K562 (cell line): ENCODE measurements at regions not wholly inside any gene's neighbourhood (a gene's known extent, or its start where the extent isn't known, plus 50 kb on each side); places are given as distances from the start of the nearest gene placed in this dataset.

Experiments used
- ATAC-seq: fragments of 200-7000 bp; cut with Tn5 transposase; 3 replicates; pipeline ENCODE4 v1.9.1; 2020; ENCODE audit warnings: moderate library complexity
- BruUV-seq: library from RNA; stranded (reverse); fragments of 400-500 nt; replicated peaks from 2 replicates; lab custom pipeline; 2021; lab: Mats Ljungman, UMichigan
- CTCF ChIA-PET: fragments of 300-600 bp; formaldehyde crosslinking; extraction: SDS; loops from one replicate; lab custom pipeline; 2021; ENCODE audit warnings: low intra/inter-chr PET ratio; lab: Yijun Ruan, JAX
- POLR2A ChIA-PET: fragments of 300-600, 350-650 bp; sonication (Branson Sonifier 250); formaldehyde crosslinking; extraction: SDS; loops from one replicate; lab custom pipeline; 2021; ENCODE audit warnings: antibody characterized with exemption, inconsistent platforms; lab: Yijun Ruan, JAX
- DNase-seq, 4 experiments: peaks; one replicate each; pipeline versions ENCODE4 v3.0.0 to v3.0.0-alpha.2; 2011 to 2018; ENCODE audit warnings: low spot score in 3 of 4, mixed read lengths in 3 of 4; ENCODE audit errors: extremely low read depth in 1 of 4
- FAIRE-seq: peaks from 2 replicates; lab custom pipeline; 2011; peaks lifted over from hg19 to GRCh38; lab: Jason Lieb, UNC
- H2AFZ ChIP-seq: 2 replicates; pipeline ENCODE4 v1.6.0; 2011; ENCODE audit warnings: low read depth, low read length, control low read depth, inconsistent platforms
- H3K27ac ChIP-seq: fragments of 200-600 bp; 3 replicates; pipeline ENCODE4 v1.8.0; 2011; ENCODE audit warnings: low read depth, mild to moderate bottlenecking, control low read depth, inconsistent platforms, low read length, moderate library complexity, mixed read lengths; ENCODE audit errors: extremely low read depth
- H3K27me3 ChIP-seq, 2 experiments: fragments of 300-600 bp in 1 of 2; 2 replicates in 1 of 2; 3 replicates in 1 of 2; pipeline versions ENCODE4 v1.6.0 to v1.8.0; 2011; ENCODE audit warnings: inconsistent platforms in 2 of 2, low read length in 2 of 2, mild to moderate bottlenecking in 1 of 2, mixed read lengths in 1 of 2, moderate library complexity in 1 of 2; ENCODE audit not compliant: control insufficient read depth in 2 of 2, insufficient read depth in 2 of 2
- H3K36me3 ChIP-seq: fragments of 300-600 bp; 3 replicates; pipeline ENCODE4 v1.8.0; 2011; ENCODE audit warnings: mild to moderate bottlenecking, low read length, inconsistent platforms; ENCODE audit not compliant: control insufficient read depth, insufficient read depth
- H3K4me1 ChIP-seq, 2 experiments: fragments of 200-600 bp in 1 of 2; replicated peaks in 1 of 2; 2 replicates in 1 of 2; 3 replicates in 1 of 2; pipeline versions ENCODE4 v1.5.1 to v1.8.0; 2011; ENCODE audit warnings: inconsistent platforms in 2 of 2, low read length in 2 of 2, mild to moderate bottlenecking in 1 of 2, mixed read lengths in 1 of 2, moderate library complexity in 1 of 2; ENCODE audit not compliant: control insufficient read depth in 2 of 2, insufficient read depth in 2 of 2
- H3K4me2 ChIP-seq: 2 replicates; pipeline ENCODE4 v1.6.1; 2011; ENCODE audit warnings: low read length, control low read depth, inconsistent platforms, mixed read lengths; ENCODE audit not compliant: insufficient read depth
- H3K4me3 ChIP-seq: fragments of 200-600 bp; sonication (generic), shearing (Covaris generic); 2 replicates; pipeline ENCODE4 v1.5.1; 2016; ENCODE audit warnings: control low read depth, inconsistent platforms
- H3K79me2 ChIP-seq: fragments of 200-600 bp; 3 replicates; pipeline ENCODE4 v1.8.0; 2011; ENCODE audit warnings: low read length, inconsistent platforms; ENCODE audit not compliant: control insufficient read depth, insufficient read depth
- H3K9ac ChIP-seq, 2 experiments: 2 replicates each; pipeline versions ENCODE4 v1.6.0 to v1.6.1; 2011; ENCODE audit warnings: low read depth in 2 of 2, low read length in 2 of 2, control low read depth in 1 of 2, inconsistent platforms in 1 of 2, mild to moderate bottlenecking in 1 of 2, mixed read lengths in 1 of 2; ENCODE audit not compliant: insufficient read depth in 1 of 2
- H3K9me1 ChIP-seq: one replicate; pipeline ENCODE4 v1.6.0; 2011; ENCODE audit warnings: inconsistent platforms, mild to moderate bottlenecking, low read length, moderate library complexity; ENCODE audit not compliant: control insufficient read depth, insufficient read depth
- H3K9me3 ChIP-seq: replicated peaks from 2 replicates; pipeline ENCODE4 v1.5.1; 2011; ENCODE audit warnings: low read depth, low read length, inconsistent platforms; ENCODE audit not compliant: control insufficient read depth, insufficient read depth
- H4K20me1 ChIP-seq: replicated peaks from 2 replicates; pipeline ENCODE4 v1.6.1; 2011; ENCODE audit warnings: low read length, inconsistent platforms, mixed read lengths; ENCODE audit not compliant: control insufficient read depth, insufficient read depth
- CBX8 ChIP-seq: fragments of 200-600 bp; sonication (generic); IDR thresholded peaks from 2 replicates; pipeline ENCODE4 v1.6.1; 2012; ENCODE audit warnings: borderline replicate concordance, mixed run types, low read depth, mild to moderate bottlenecking, moderate library complexity, mixed read lengths, low read length, control low read depth, inconsistent platforms; ENCODE audit not compliant: poor library complexity, severe bottlenecking; ENCODE audit errors: extremely low read depth
- CSDE1 ChIP-seq, 2 experiments: fragments of 450-650 bp; IDR thresholded peaks; 2 replicates each; pipeline ENCODE4 v1.6.1; 2016; ENCODE audit warnings: mild to moderate bottlenecking in 1 of 2
- EP300 ChIP-seq: IDR thresholded peaks from 2 replicates; pipeline ENCODE4 v1.6.1; 2012; ENCODE audit warnings: low read length, improper control_type of control experiment
- MTA2 ChIP-seq: fragments of 450-650 bp; IDR thresholded peaks from 2 replicates; pipeline ENCODE4 v1.6.1; 2016; ENCODE audit warnings: low read depth
- RBM15 ChIP-seq: fragments of 200-400 bp; formaldehyde crosslinking; IDR thresholded peaks from 2 replicates; pipeline ENCODE4 v1.6.1; 2018; ENCODE audit warnings: mild to moderate bottlenecking, low read length, moderate library complexity; ENCODE audit not compliant: insufficient read depth
- TOE1 ChIP-seq, 2 experiments: fragments of 450-650 bp in 1 of 2; sonication (generic) in 1 of 2; formaldehyde crosslinking in 1 of 2; IDR thresholded peaks; 2 replicates each; pipeline versions ENCODE4 v1.7.1 to v1.8.0; 2016 to 2022; ENCODE audit warnings: borderline replicate concordance in 2 of 2, mild to moderate bottlenecking in 2 of 2, antibody characterized with exemption in 1 of 2, inconsistent platforms in 1 of 2, low read depth in 1 of 2, missing genetic modification reagents in 1 of 2, moderate library complexity in 1 of 2
- ZNF124 ChIP-seq: sonication (generic); formaldehyde crosslinking; IDR thresholded peaks from 2 replicates; pipeline ENCODE4 v1.8.1; 2022; ENCODE audit warnings: missing genetic modification reagents
- WGBS: fragments of 100-300 bp; shearing (Covaris generic); methylation state at CpG from one replicate; pipeline ENCODE4 v1.1.6; 2016; ENCODE audit warnings: low coverage, mixed read lengths; ENCODE audit not compliant: insufficient coverage; ENCODE audit errors: missing lambda C conversion rate; 5-methylcytosine and 5-hydroxymethylcytosine counted together
- in situ Hi-C: fragments of 300-500 bp; cut with MboI; formaldehyde crosslinking; loops from 4 replicates; pipeline ENCODE4 v1.15.0; 2018; ENCODE audit warnings: inconsistent platforms, mixed read lengths
- intact Hi-C: fragments of 100-400 bp; cut with micrococcal nuclease; formaldehyde crosslinking; loops from 2 replicates; pipeline ENCODE4 v1.14.2; 2022

DNA sequence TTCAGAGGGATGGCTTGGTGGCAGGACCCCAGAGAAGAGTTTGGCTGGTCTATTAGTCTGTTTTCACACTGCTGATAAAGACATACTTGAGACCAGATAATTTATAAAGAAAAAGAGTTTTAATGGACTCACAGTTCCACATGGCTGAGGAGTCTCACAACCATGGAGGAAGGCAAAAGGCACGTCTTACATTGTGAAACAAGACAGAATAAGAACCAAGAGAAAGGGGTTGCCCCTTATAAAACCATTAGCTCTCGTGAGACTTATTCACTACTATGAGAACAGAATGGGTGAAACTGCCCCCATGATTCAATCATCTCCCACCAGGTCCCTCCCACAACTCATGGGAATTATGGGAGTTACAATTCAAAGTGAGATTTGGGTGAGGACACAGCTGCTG is 78.5 kb upstream of the SSTR1 start:
- no peaks in the 10 kb centered on the region for H3K9me1 ChIP-seq
- no peaks in the 10 kb centered on the region for H4K20me1 ChIP-seq
- WGBS, result 0% methylated on average over 2 of the region's 2 CpGs
- ChIA-PET POLR2A (no interaction called here), CTCF (no interaction called here)
- in situ Hi-C loops, result no loop called here
- BruUV-seq, result no TSS peak
- H3K27ac ChIP-seq, result no peak overlapping the region
- DNase-seq (no peak), FAIRE-seq (no peak), ATAC-seq (no peak)
- no peaks in the 10 kb centered on the region for H3K36me3 ChIP-seq
- H3K79me2 ChIP-seq, result no peaks in the 10 kb centered on the region
- no peaks in the 10 kb centered on the region for H3K4me1 ChIP-seq
- no peaks in the 10 kb centered on the region for H3K27me3 ChIP-seq
- H3K9me3 ChIP-seq, result no peaks in the 10 kb centered on the region
- H3K9ac ChIP-seq, result no peak overlapping the region
- H2AFZ ChIP-seq, result no peak overlapping the region
- H3K4me3 ChIP-seq, result no peak overlapping the region
- intact Hi-C loops, result no loop called here
- H3K4me2 ChIP-seq, result no peak overlapping the region
- no peak for TF ChIP-seq EP300
- TF ChIP-seq CBX8, result no peak
- no peak for TF ChIP-seq CSDE1 (IDR thresholded peaks at IDR 0.05)
- no peak for TF ChIP-seq MTA2
- no peak for TF ChIP-seq TOE1 (IDR thresholded peaks at IDR 0.05; ENCODE audit: borderline replicate concordance)
- TF ChIP-seq TOE1 (CRISPR knock-in tag; IDR thresholded peaks at IDR 0.05; ENCODE audit: borderline replicate concordance, low read depth), result no peak
- TF ChIP-seq RBM15, result no peak
- no peak for TF ChIP-seq ZNF124
- TF ChIP-seq, all 486 proteins: peak for 0
